Stimulated activated CD4-positive, alpha-beta T cell treated with anti-CD3 and anti-CD28 coated beads, Interleukin-1b, Interleukin-23, amount 100 ng/mL, for 24 hours (primary cell): ENCODE measurements at regions not wholly inside any gene's neighbourhood (a gene's known extent, or its start where the extent isn't known, plus 50 kb on each side); places are given as distances from the start of the nearest gene placed in this dataset.

Source experiments
- DNase-seq, 4 experiments: peaks; one replicate each; pipeline ENCODE4 v3.0.0-alpha.2; 2020; ENCODE audit warnings: low read depth in 4 of 4, low spot score in 1 of 4

DNA sequence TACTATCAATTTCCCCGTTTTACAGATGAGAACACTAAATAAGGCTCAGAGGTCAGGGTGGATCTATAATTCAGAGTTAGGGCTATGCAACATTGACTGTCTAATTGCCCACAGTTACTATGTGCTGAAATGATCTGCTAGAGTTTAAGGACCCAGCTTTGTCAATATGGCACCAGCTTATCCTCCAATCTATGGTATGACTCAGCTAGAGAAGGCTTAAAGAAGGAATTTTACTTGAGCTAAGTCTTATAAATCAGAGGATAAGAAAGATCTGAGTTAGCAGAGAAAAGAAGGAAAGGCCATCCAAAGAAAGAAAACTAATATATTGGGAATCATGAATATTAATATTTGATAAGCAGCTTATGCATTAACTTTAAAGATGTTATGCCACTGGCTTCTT is 78.1 kb downstream of the ASB9 start:
- no peak for DNase-seq

DNA sequence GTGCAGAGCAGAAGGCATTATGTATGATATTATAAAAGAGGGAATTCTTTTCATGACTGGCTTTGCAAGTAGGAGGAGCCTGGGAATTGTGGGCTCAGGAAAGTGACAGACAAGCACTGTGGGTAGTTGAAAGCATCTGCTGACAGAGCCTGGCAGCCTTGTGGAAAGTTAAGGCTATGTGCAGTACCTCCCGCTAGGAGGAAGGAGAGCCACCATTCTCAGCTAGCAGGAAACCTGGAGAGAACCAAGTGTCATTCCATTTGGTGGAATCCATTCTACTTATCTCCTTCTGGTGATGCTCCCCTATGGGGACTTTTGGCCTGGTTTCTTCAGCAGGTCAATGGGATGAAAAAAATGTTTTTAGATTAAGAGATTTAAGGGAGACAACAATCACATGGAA is 81.8 kb downstream of the ASB9 start:
- no peak for DNase-seq

DNA sequence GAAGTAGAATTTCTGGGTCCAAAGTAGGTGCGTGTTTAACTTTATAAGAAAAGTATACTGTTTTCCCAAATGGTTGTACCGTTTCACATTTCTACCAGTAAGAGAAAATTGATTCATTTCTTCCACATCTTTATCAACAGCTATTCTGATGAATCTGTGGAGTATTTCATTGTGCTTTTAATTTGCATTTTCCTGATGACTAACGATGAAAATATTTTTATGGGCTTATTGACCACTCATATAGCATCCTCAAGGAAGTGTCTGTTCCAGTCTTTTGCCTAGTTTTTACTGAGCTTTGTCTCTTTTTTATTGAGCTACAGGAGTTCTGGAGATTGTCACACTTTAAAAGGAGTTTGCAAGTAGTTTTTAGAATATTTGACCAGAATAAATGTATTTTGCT is 92.6 kb downstream of the ASB9 start:
- DNase-seq, result no peak

DNA sequence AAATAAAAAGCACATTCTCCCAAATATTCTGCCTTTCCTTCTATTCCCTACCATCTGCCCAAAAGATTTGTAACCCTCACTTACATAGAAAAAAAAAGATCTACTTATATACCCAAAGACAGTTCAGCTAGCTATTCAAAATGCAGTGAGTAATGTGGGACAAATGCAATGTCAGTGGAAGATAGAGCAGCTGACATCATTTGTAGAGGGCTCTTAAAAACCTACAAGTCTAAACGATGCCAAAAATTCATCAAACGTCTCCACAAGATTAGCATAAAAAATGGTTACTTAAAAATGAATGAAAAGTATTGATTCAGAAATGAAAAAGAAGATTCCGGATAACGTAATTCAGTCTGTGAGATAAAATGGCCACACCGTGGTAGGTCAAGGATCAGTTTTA is 96.5 kb downstream of the ASB9 start:
- no peak for DNase-seq

DNA sequence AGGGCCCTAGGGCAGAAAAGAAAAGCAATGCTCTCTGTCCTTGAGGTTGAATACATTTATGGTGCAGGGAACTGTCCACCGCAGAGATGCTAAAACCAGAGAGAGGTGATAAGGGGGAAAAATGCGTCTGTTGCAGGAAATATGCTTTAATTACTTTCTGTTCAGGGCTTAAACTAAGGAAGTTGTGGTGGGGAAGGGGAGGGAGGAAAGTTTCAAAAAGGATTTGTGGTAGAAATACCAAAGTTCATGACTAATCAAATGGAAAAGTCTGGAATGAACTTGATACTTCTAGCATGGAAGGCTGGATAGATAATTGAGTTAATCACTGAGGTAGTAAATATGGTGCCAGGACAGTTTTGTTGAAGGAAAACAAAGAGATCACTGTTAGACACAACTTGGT is 99.0 kb downstream of the ASB9 start:
- no peak for DNase-seq

DNA sequence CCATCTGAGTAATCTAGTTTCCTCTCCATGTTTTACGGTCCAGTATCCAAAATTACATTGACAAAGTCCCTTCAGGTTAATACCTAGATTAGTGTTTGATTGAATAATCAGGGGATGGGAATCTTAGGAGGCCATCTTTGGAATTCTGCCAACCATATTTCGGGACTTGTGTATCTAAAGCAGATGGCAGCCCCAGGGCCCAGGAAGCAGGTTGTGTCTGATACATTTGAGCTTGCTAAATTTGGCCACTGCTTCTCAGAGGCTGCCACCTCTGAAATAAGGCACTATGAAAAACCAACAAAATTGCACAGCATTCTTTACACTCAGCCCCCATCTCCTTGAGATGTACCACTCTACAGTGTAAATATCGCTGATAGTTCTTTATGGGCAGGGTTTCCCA is 102.1 kb downstream of the ASB9 start:
- no peak for DNase-seq

DNA sequence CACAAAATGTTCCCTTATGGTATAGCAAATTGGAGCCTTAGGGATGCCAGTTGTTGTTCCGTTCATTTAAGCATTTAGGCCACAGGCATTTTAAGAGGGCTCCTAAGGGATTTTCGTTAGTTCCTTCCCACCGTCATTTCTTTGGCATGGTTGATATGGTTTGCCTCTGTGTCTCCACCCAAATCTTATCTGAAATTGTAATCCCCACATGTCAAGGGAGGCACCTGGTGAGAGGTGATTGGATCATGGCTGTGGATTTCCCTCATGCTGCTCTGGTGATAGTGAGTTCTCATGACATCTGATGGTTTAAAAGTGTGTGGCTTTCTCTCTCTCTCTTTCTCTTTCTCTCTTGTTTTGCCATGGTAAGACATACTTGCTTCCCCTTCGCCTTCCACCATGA is 104.1 kb downstream of the ASB9 start:
- DNase-seq, result no peak

DNA sequence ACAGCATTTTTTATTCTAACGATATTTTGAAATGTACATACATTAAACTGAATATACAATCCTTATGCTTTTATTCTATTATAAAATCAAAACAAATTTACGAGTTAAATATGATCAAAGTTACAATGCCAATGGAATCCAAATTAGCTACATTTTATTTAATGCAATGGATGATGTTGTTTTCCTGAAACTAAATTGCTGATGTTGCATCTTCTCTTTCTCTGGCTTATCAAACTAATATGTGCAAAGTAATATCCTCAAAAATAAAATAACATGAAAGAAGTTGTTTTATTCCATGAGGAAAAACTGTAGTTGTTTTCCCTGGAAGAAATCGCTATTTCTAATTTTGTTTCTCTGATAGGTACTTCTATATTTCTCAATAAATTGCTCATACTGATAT is 106.8 kb downstream of the ASB9 start:
- no peak for DNase-seq

DNA sequence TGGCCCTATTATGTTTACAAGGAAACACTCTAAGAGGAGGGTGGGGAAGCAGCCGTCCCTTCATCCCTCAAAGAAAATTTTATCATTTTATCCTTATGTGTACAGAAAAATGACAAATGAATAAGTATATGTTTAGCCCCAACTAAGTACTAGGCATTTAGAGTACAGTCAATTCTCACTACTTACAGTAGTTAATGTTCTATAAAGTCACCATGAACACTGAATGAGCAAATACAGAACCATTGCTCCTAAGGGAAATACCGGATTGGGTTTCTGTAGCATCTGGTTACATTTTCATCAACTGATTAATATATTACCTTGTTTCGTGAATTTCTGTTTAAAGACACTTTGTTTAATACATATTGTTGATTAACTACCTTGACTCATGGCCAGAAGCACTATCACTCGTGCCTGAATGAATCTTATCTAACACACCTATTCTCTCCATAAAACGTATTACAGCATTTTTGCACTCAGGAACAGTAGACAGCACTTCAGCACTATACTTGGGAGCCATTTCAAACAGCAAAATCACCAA is 109.3 kb downstream of the ASB9 start:
- no peak for DNase-seq

DNA sequence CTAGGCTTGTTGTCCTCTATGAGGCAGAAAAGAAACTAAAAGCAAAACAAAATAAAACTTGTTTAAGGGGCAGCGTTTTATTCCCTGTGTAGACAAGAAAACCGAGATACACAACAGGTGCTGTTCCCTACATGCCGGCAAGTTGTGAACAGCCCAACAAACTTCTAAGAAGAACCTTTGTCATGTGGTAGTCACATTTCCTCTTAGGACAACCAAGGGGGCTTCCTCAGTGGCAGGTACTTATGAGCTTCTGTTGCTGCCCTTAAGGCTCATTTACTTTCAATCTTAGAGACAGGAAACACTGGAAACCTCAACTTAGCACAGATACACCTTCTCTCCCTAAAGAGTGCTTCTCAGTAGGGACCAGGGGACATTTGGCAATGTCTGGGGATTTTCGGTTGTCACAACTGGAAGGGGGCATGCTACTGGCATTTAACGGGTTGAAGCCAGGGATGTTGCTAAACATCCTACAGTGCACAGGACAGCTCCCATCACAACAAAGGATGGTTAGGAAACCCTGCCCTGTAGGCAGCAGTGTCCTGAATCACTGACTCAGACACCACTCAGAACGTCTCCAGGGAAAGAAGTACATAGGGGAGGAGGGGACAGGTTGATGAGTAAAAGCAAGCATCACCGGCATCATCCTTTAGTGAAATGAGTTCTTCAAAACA is 111.0 kb downstream of the ASB9 start:
- DNase-seq, result no peak

DNA sequence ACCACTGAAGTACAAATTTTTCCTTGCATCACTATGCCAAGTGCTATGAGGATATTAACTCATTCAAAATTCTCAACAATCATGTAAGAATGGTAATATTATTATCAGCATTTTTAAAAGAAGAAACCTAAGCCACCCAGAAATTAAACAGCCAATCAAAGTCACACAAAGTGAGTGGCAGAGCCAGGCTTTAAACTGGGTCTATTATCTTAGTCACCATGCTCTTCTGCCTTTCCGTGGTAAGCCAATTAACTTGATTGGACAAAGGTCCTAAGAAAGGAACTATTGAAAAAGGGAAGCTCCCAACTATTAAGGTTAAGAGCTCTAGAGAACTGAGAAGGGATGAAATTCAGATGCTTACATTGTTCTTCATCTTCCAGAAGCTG is 111.5 kb downstream of the ASB9 start:
- no peak for DNase-seq

DNA sequence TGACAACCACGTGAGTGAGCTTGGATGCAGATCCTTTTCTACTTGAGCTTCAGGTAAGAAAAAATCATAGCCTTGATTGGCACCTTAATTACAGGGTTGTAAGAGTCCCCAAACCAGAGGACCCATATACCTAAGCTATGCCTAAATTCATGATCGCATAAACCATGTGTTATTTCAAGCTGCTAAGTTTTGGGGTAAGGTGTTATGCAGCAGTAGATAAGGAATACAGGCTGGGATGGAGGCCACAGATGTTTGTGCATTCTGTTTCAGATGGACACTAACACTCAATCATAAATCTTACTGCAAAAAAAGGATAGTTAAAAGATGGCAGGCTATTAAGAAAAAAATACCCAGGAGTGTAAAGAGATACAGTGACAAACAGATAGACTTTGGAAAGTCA is 112.3 kb downstream of the ASB9 start:
- no peak for DNase-seq

DNA sequence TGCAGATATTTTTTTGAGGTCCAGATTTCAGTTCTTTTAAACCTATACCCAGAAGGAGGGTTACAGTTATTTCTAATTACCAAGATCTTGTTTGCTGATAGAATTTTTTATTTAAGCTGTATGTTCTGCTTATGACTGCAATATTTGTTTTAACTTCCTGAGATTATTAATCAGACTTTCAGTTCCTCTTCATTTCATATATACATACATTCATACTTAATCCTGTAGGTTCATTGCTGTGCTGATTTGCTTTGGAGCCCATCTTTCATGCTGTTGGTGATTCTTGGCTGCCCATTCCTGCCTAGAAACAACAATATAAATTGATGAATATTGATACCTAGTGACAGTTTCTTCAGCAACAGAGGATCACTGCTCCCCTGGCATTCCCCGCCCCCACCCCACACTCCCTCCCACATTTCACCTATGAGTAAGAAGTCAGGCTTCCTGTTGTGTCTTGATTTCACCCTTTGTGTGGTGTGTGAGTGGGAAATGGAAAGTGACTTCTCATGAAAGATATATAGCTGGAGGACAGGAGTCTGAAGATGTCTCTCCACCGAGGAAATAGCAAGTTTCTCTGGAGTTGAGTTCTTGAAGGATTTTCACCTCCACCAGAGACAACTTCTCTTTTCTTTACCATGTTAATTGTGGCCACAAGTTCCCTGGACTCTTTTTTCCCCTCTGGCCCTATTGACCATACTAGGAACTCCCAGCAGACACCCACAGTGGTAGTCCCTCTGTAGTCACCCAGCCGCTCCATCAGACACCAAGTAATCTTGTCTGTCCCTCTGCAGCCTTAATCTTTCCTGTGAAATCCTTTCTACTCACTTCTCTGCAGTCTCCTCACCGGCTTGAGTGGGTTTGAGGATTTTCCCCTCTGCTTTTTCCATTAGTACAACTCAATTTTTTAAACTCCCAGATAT is 118.4 kb downstream of the ASB9 start:
- DNase-seq, result peak in 1 of 4 experiments; percentile 21

DNA sequence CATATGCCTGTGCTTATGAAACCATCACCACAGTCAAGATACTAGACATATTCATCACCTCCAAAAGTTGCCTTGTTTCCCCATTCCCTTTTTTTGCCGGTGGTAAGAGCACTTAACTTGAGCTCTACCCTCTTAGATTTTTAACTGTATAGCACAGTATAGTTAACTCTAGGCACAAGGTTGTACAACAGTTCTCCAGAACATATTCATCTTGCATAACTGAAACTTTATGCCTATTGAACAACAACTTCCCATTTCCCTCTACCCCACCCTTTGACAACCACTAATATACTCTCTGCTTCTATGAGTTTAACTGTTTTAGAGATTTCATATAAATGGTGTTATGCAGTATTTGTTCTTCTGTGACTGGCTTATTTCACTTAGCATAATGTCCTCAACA is 119.3 kb downstream of the ASB9 start:
- no peak for DNase-seq

DNA sequence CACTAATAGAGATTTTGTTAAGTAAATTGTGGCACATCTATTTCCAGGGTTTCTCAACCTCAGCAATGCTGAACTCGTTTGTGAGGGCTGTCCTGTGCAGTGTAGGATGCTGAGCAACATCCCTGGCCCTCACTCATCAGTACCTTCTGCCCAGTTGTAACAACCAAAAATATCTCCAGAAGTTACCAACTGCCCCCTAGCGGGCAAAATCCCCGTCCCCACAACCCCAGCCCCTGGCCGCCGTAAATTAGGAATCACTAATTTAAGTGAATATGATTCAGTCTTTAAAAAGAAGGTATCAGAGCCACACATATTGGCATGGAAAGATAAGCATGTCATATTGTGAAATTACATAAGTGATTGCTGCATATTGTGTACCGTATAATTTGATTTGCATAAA is 123.4 kb downstream of the ASB9 start:
- no peak for DNase-seq

DNA sequence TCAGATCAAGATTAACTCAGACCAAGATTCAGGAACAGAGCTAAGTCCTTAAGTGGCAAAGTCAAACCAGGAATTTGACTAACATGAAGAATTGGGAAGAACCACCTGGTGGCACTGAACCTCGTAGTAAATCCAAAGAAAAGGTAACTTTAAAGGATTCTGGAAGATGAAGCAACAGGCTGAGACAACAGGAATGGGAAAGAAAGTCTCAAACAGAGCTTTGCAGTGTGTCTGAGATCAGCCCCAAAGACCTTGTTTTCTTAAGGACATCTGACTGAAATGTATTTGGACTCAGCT is 126.1 kb downstream of the ASB9 start:
- no peak for DNase-seq

DNA sequence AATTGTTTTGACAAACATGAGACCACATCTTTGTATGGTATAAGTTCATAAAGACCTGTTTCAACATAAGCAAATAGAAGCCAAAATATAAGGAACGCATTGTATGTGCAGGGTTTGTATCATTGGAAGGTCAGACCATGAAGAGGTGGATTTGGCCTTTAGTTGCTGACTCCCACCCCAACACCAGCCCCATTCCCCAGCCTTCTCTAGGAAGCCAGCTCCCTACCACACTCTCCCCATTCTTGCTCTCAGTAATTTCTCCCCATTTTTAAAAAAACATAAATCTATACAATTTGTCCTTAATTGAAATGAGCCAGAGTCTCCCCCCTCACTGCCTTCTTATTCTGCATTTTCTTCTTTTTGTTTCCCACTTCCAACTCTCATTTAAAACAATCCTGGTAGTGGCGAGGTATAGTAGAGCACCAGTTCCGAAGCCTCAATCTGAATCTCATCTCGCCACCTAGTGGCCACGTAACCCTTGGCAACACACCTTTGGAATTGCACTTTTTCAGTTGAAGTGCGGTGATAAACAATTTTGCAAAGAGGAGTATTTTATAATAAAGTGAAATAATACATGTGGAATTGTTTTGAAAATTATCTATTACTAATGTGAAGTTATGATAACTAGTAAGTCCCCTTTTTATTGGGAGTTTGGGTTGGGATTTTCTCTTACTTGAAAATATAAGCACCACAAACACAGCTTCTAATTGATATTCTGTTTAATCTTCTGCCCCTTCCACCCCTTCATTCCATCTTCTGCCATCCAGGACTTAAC is 126.6 kb downstream of the ASB9 start:
- peak; percentile 17 to 40 (median 31) for DNase-seq

DNA sequence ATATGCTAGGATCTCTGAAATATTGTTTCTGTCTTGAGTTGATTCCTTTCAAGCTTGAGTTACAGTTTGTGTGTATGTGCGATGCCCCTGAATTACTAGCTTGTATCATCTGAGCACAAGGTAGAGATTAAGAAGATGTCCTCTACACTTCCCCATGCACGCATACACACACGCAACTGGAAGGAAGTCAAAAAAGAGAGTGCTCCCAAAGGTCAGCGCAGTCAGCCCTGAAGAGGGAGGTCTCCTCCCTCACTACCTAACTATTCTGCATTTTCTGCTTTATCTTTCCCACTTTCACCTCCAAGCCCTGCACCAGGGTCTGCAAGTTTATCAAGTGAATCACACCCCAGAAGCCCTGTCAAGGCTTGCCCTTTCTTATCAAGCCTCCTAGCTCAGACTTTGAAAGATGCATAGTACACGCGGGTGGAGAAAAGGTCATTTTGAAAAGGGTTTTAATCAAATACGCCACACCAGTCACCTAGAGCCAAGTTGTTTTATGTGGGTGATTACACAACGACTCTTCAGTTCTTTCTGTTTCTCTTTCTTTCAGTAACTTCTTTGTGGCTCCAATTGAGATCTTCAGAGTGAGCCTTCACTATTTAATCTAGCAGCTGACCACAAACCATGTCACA is 127.7 kb downstream of the ASB9 start:
- no peak for DNase-seq

DNA sequence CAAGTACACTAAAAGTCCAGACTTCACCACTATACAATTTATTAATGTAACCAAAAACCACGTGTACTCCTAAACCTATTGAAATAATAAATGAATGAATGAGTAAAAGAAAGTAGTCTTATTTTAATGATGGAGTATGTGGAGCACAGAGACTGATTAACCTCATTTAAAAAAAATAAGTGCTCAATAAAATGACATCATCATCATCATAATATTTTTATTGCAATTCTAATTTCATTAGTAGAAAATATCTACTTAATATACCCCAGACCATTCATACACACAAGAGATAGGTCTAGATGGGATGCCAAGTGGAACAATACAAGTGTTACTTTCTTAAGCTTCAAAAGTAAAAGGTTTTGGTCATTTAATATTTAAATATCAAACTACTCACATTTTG is 133.1 kb downstream of the ASB9 start:
- DNase-seq, result no peak

DNA sequence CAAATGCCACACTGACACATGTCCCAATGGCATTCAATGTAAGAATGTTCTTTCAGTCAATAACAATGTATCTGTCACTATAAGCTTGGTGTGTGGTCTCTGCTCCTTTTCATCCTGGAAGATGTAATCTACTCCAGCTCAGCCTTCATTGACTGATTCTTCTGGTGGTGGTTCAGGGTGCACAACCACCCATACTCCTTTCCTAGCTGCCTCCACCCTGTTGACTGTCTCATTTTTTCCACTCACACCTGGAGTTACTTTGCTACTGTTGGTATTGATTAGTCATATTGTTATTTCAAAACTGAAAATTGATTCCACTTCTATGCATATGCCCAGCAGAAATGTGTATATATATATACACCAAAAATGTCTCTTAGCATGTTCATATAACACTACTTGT is 140.5 kb downstream of the ASB9 start:
- no peak for DNase-seq

DNA sequence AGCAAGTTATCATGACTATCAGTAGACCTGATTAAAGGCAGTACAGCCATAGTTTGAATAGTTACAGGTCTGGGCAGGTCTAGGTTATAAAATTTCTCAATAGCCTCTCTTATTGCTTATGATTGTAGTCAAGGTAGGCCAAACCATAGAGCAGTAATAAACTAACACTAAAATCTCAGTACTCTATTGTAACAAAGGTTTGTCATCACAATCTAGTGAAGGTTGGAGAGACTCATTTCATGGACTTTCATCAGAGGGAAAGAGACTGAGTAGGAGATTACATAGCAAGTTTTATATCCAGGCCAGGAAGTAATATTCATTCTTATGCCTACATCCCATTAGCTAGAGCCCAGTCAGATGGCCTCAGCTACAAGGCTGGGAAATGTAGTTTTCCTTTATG is 141.0 kb downstream of the ASB9 start:
- no peak for DNase-seq
